Hematopoietic multipotent progenitor cell treated with erythropoietin and hydrocortisone succinate and interleukin-3 and kit ligand, for 17 days (in vitro differentiated cells): ENCODE measurements at regions not wholly inside any gene's neighbourhood (a gene's known extent, or its start where the extent isn't known, plus 50 kb on each side); places are given as distances from the start of the nearest gene placed in this dataset.
"Not testable (repeated sequence)": the region's sequence is repeated elsewhere in the genome, so short reads cannot be mapped to it uniquely, and the experiment has no call there.

Experiments
- DNase-seq: peaks from one replicate; pipeline ENCODE4 v3.0.0-alpha.2; 2015; ENCODE audit warnings: low spot score

DNA sequence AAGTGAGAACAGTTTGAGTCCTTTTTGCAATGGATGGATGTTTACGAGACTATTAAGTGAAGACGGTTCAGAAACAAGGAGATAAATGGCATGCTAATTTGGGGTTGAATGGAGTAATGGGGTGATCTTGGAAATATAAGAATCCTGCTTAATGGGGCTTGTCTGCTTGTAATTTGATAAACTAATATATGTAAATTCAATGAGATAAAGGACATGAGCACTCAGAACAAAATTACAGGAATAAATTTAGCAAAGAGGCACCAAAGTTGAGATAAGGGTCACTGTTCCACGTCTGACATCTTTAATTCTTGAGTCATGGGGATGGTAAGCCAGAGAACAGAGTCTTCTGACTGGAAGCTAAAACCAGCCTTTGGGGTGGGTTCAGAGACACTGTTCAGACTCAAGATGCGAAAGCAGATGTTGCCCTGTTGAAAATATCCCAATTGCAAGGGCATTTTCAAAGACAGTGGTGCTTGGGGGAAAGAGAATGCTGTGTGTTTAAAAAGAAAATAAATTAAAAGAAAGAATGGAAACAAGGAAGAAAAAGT, 67.8 kb upstream of the CHRNB4 start:
- DNase-seq: no peak

DNA sequence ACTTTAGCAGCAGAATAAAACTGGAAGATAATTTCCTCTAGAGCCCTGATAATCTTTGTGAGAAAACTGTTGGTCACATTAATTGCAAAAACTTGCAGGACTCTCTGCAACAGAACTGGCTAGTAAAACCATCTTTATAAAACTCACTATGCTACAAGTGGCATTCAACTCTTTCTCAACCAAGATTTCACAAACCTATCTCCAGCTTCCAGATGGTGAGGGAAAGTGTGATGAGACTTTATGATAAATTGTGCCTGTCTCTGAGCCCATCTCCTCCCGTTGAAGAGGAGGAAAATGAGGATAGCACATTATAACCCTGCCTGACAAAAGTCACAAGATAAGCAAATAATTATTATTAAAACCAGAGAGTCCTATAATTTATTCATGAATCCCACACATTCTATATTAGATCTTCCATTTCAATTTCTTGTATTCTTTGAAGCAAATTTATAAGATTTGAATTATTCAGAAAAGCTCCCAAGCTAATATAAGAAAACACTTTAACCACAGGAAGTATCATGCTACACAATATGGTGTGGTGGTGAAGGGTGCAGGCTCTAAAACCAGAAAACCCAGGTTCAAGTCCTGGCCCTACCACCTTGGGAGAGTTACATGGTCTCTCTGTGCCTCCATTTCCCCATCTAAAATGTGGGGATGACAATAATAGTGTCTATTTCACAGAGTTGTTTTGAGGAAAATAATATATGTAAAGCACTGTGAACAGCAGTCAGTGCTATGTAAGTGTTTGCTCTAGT, 65.6 kb upstream of the CHRNB4 start:
- not testable (repeated sequence) for DNase-seq

- DNase-seq: not testable (repeated sequence)
Measured at GRCh38 chr15:78703334-78704056, 62.5 kb upstream of the CHRNB4 start.

DNA sequence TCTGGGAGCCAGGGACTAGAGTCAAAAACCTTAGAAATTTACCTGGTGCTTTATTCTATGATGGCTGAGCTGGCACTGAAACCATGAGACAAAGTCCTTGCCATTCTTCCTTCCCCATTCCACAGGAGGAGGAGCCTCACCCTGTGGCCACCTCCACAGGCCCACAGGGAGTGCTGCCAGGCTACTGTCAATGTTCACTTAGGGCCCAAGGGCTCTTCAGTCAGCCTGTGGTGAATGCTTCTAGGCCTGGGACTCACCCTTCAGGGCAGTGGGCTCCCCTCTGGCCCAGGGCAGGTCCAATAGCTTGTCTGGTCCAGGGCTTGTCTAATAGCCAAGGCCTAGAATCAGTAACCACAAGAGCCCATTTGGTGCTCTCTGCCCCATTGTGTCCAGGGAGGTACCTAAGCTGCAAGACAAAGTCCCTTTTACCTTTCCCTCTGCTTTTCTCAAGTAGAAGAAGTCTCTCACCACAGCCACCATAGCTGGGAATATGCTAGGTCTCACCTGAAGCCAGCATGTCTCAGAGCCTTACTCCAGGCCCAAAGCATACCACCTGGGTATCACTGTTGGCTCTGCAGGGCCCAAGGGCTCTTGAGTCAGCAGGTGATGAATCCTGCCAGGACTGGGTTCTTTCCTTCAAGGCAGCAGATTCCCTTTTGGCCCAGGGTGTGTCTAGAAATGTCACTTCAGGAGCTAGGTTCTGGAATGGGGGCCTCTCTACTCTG, 61.8 kb upstream of the CHRNB4 start:
- no peak for DNase-seq

- no peak for DNase-seq
Measured at GRCh38 chr15:78697449-78697848, 56.4 kb upstream of the CHRNB4 start.

DNA sequence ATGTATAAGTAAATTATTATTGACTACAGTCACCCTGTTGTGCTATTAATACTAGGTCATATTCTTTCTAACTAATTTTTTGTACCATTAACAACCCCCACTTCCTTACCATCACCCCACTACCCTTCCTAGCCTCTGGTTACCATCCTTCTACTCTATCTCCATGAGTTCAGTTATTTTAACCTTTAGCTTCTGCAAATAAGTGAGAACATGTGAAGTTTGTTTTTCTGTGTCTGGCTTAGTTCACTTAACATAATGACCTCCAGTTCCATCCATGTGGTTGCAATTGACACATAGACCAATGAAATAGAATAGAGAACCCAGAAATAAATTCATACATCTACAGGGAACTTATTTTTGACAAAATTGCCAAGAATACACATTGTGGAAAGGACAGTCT, 55.4 kb upstream of the CHRNB4 start:
- no peak for DNase-seq

DNA sequence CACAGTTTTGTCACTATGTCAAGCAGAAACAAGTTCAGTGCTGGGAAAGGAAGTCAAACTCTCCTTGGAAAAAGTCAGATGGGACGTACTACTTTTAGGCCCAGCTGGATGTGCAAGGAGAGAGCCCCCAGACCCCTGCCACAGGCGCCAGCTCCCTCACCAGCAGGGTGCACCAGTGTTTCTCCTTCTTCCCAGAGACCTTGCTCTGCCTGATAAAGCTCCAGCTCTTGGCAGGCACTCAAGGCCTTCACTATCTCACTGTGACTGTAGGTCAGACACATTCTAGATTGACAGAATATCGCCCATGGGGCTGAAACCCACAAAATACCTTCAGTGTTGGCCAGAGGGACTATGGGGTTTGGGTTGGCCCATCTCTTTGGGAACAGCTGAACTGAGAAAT, 54.8 kb upstream of the CHRNB4 start:
- DNase-seq: peak; percentile 41

GRCh38 chr15:78695046-78695671, 54.1 kb upstream of the CHRNB4 start:
- no peak for DNase-seq

DNA sequence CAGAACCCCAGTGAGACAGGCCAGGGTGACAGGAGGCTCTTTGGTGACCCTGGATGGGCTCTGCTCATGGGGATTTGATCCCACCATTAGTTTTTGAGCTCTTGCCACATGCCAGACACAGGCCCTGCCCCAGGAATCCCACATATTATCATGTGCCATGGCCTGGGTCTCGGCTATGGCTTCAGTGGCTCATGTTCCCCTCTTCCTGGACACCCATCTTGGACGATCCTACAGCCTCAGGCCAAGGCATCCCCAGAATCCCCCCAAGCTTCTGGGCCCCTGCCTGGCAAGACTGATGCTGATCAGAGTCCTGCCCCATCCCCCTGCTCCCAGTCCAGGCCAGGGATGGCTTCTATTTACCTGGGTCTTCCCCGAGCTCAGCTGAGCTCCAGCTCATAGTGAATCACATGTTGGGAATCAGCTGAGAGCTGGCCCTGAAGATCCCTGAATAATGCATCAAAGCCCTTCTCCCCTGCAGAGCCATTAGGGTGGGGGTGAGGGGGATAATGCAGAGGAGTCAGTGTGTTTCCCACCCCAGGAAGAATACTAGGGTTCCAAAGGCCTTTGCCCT, 50.9 kb upstream of the CHRNB4 start:
- no peak for DNase-seq

- no peak for DNase-seq
Measured at GRCh38 chr15:78691167-78691850, 50.3 kb upstream of the CHRNB4 start.
